Endothelial cell of umbilical vein (primary cell): ENCODE measurements at regions not wholly inside any gene's neighbourhood (a gene's known extent, or its start where the extent isn't known, plus 50 kb on each side); places are given as distances from the start of the nearest gene placed in this dataset.

Experiments
- BruUV-seq: library from RNA; stranded (reverse); fragments of 400-500 nt; replicated peaks from 2 replicates; lab custom pipeline; 2021; lab: Mats Ljungman, UMichigan
- CTCF ChIA-PET: fragments of 300-600, 350-600 bp; sonication (Branson Sonifier 250); formaldehyde crosslinking; loops from one replicate; lab custom pipeline; 2021; ENCODE audit warnings: antibody characterized with exemption, inconsistent platforms; lab: Charles Lee
- POLR2A ChIA-PET: fragments of 300-600, 350-600 bp; sonication (Branson Sonifier 250); formaldehyde crosslinking; loops from one replicate; lab custom pipeline; 2021; ENCODE audit warnings: antibody characterized with exemption, inconsistent platforms; lab: Charles Lee
- DNase-seq: peaks from one replicate; pipeline ENCODE4 v3.0.0-alpha.2; 2011; ENCODE audit warnings: low read depth, low spot score
- FAIRE-seq: peaks from 2 replicates; lab custom pipeline; 2011; peaks lifted over from hg19 to GRCh38; lab: Jason Lieb, UNC
- H2AFZ ChIP-seq: 2 replicates; pipeline ENCODE4 v1.6.0; 2012; ENCODE audit warnings: low read depth, low read length, control low read depth, inconsistent platforms
- H3K27ac ChIP-seq: 2 replicates; pipeline ENCODE4 v1.5.1; 2011; ENCODE audit warnings: low read depth, mild to moderate bottlenecking, control low read depth, low read length, moderate library complexity; ENCODE audit not compliant: insufficient read depth
- H3K27me3 ChIP-seq, 2 experiments: 2 replicates each; pipeline versions ENCODE4 v1.6.0 to v1.6.1; 2011; ENCODE audit warnings: low read length in 2 of 2, mixed read lengths in 1 of 2; ENCODE audit not compliant: control insufficient read depth in 2 of 2, insufficient read depth in 2 of 2
- H3K36me3 ChIP-seq, 2 experiments: 2 replicates in 1 of 2; 3 replicates in 1 of 2; pipeline ENCODE4 v1.5.1; 2011; ENCODE audit warnings: low read length in 2 of 2, mild to moderate bottlenecking in 1 of 2, moderate library complexity in 1 of 2; ENCODE audit not compliant: control insufficient read depth in 2 of 2, insufficient read depth in 2 of 2; ENCODE audit errors: extremely low read depth in 1 of 2
- H3K4me1 ChIP-seq: 3 replicates; pipeline ENCODE4 v1.5.1; 2011; ENCODE audit warnings: mild to moderate bottlenecking, low read length; ENCODE audit not compliant: control insufficient read depth, insufficient read depth; ENCODE audit errors: extremely low read depth
- H3K4me2 ChIP-seq: 2 replicates; pipeline ENCODE4 v1.6.1; 2011; ENCODE audit warnings: low read length, control low read depth, mixed read lengths; ENCODE audit not compliant: insufficient read depth
- H3K4me3 ChIP-seq, 3 experiments: fragments of 200-600 bp in 1 of 3; sonication (generic), shearing (Covaris generic) in 1 of 3; replicated peaks in 1 of 3; 2 replicates each; pipeline ENCODE4 v1.5.1; 2011 to 2016; ENCODE audit warnings: control low read depth in 3 of 3, low read length in 3 of 3, mild to moderate bottlenecking in 2 of 3, inconsistent platforms in 1 of 3, low read depth in 1 of 3, moderate library complexity in 1 of 3; ENCODE audit not compliant: insufficient read depth in 1 of 3
- H3K79me2 ChIP-seq: 2 replicates; pipeline ENCODE4 v1.6.0; 2012; ENCODE audit warnings: low read length, inconsistent platforms; ENCODE audit not compliant: control insufficient read depth, insufficient read depth
- H3K9ac ChIP-seq: replicated peaks from 2 replicates; pipeline ENCODE3; 2011; ENCODE audit warnings: low read length, control low read depth; ENCODE audit not compliant: insufficient read depth; ENCODE audit errors: extremely low read depth
- H3K9me1 ChIP-seq: replicated peaks from 3 replicates; pipeline ENCODE4 v1.6.0; 2011; ENCODE audit warnings: mild to moderate bottlenecking, low read length; ENCODE audit not compliant: control insufficient read depth, insufficient read depth; ENCODE audit errors: extremely low read depth
- H3K9me3 ChIP-seq: replicated peaks from 2 replicates; pipeline ENCODE4 v1.5.1; 2012; ENCODE audit warnings: low read length, inconsistent platforms; ENCODE audit not compliant: control insufficient read depth, insufficient read depth
- H4K20me1 ChIP-seq: replicated peaks from 2 replicates; pipeline ENCODE3; 2011; ENCODE audit warnings: mild to moderate bottlenecking, low read length; ENCODE audit not compliant: control insufficient read depth, insufficient read depth; ENCODE audit errors: extremely low read depth
- EZH2 ChIP-seq: IDR thresholded peaks from 2 replicates; pipeline ENCODE4 v1.6.1; 2012; ENCODE audit warnings: borderline replicate concordance, low read depth, mild to moderate bottlenecking, moderate library complexity, low read length, inconsistent platforms; ENCODE audit not compliant: severe bottlenecking
- FOS ChIP-seq: IDR thresholded peaks from 2 replicates; pipeline ENCODE4 v1.6.1; 2011; ENCODE audit warnings: mild to moderate bottlenecking, low read length, moderate library complexity, borderline replicate concordance; ENCODE audit not compliant: insufficient read depth
- GATA2 ChIP-seq: IDR thresholded peaks from 2 replicates; pipeline ENCODE4 v1.7.0; 2011; ENCODE audit warnings: low read depth, mild to moderate bottlenecking, moderate library complexity, mixed read lengths, low read length; ENCODE audit not compliant: insufficient read length, insufficient read depth
- JUN ChIP-seq: IDR thresholded peaks from 2 replicates; pipeline ENCODE4 v1.6.1; 2011; ENCODE audit warnings: borderline replicate concordance, low read depth; ENCODE audit not compliant: insufficient read length, insufficient read depth
- MAX ChIP-seq: IDR thresholded peaks from 2 replicates; pipeline ENCODE4 v1.6.1; 2011; ENCODE audit not compliant: insufficient read depth, insufficient read length
- MYC ChIP-seq: IDR thresholded peaks from one replicate; pipeline ENCODE4 v1.6.1; 2011; ENCODE audit warnings: mild to moderate bottlenecking, low read depth, low read length
- dilution Hi-C: fragments of 300-500 bp; cut with MboI; formaldehyde crosslinking; loops from one replicate; pipeline ENCODE4 v1.15.0; 2019; ENCODE audit warnings: low sequenced_read_pairs; ENCODE audit not compliant: extremely low pct_ligation_motif_present
- intact Hi-C: fragments of 100-400 bp; cut with micrococcal nuclease; formaldehyde crosslinking; loops from one replicate; pipeline ENCODE4 v1.10.0; 2022
- TF ChIP-seq, protein P1 (sequence below), 2 donors: IDR thresholded peaks; 1 replicate in 1 of 2; 2 replicates in 1 of 2; pipeline ENCODE4 v1.5.1; 2011; ENCODE audit warnings: low read length in 2 of 2, mild to moderate bottlenecking in 2 of 2, moderate library complexity in 2 of 2, control low read depth in 1 of 2, inconsistent platforms in 1 of 2, low read depth in 1 of 2; ENCODE audit not compliant: insufficient read depth in 1 of 2; ENCODE audit errors: extremely low read depth in 1 of 2

GRCh38 chr14:22325676-22326400 is 263.2 kb downstream of the DAD1 start:
- ChIA-PET POLR2A (no interaction called here), CTCF (interaction anchor here (1.4 to 1.5 kb wide), 2 partner anchors 38 to 50 kb away, joined by 3 to 6 read pairs; no protein-coding TSS in a partner anchor)
- Histone ChIP-seq H2AFZ (no peak overlapping the region), H3K9me1 (no peaks in the 10 kb centered on the region), H3K36me3 (no peaks in the 10 kb centered on the region), H3K9ac (no peak overlapping the region), H3K27ac (no peak overlapping the region), H3K27me3 (peaks cover 9 to 34% of the 10 kb centered on the region in 2 experiments), H3K4me2 (no peak overlapping the region), H3K79me2 (no peaks in the 10 kb centered on the region), H3K4me1 (no peaks in the 10 kb centered on the region), H4K20me1 (no peaks in the 10 kb centered on the region), H3K9me3 (no peaks in the 10 kb centered on the region), H3K4me3 (no peak overlapping the region)
- TF ChIP-seq MAX, result no peak
- no peak for TF ChIP-seq JUN
- dilution Hi-C loops (no loop called here), intact Hi-C loops (no loop called here)
- no TSS peak for BruUV-seq
- FAIRE-seq, result no peak
- DNase-seq, result no peak

DNA sequence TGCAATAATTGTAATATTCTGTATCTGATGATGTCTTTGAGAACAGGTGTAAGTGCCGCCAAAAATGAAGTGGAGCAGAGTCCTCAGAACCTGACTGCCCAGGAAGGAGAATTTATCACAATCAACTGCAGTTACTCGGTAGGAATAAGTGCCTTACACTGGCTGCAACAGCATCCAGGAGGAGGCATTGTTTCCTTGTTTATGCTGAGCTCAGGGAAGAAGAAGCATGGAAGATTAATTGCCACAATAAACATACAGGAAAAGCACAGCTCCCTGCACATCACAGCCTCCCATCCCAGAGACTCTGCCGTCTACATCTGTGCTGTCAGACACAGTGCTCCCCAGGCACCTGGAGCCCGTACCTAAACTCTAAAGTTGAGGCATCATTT is 268.7 kb downstream of the DAD1 start:
- Histone ChIP-seq H4K20me1 (no peaks in the 10 kb centered on the region), H3K4me1 (no peaks in the 10 kb centered on the region), H2AFZ (no peak overlapping the region), H3K4me3 (no peak overlapping the region), H3K36me3 (no peaks in the 10 kb centered on the region), H3K9me1 (no peaks in the 10 kb centered on the region), H3K79me2 (no peaks in the 10 kb centered on the region), H3K27ac (no peak overlapping the region), H3K27me3 (peaks cover 14 to 45% of the 10 kb centered on the region in 2 experiments), H3K9ac (no peak overlapping the region), H3K4me2 (no peak overlapping the region), H3K9me3 (no peaks in the 10 kb centered on the region)
- ChIA-PET CTCF (interaction anchor here (0.9 to 7.8 kb wide), 20 partner anchors 10 to 875 kb away, joined by 3 to 225 read pairs (median 6); no protein-coding TSS in a partner anchor), POLR2A (no interaction called here)
- DNase-seq (no peak), FAIRE-seq (no peak)
- no TSS peak for BruUV-seq
- dilution Hi-C loops (no loop called here), intact Hi-C loops (loop anchor here (2.0 kb wide), 1 partner anchor 152 kb away; no protein-coding TSS in a partner anchor)
- TF ChIP-seq MAX (no peak), GATA2 (no peak), JUN (no peak), FOS (no peak), MYC (no peak), EZH2 (no peak)
- TF ChIP-seq, protein P1, sequence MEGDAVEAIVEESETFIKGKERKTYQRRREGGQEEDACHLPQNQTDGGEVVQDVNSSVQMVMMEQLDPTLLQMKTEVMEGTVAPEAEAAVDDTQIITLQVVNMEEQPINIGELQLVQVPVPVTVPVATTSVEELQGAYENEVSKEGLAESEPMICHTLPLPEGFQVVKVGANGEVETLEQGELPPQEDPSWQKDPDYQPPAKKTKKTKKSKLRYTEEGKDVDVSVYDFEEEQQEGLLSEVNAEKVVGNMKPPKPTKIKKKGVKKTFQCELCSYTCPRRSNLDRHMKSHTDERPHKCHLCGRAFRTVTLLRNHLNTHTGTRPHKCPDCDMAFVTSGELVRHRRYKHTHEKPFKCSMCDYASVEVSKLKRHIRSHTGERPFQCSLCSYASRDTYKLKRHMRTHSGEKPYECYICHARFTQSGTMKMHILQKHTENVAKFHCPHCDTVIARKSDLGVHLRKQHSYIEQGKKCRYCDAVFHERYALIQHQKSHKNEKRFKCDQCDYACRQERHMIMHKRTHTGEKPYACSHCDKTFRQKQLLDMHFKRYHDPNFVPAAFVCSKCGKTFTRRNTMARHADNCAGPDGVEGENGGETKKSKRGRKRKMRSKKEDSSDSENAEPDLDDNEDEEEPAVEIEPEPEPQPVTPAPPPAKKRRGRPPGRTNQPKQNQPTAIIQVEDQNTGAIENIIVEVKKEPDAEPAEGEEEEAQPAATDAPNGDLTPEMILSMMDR (IDR thresholded peaks at IDR 0.05; ENCODE audit: extremely low read depth in 1 of 2, insufficient read depth in 1 of 2, low read depth in 1 of 2, low read length in 2 of 2), result no peak
